HG02943 (cell line): ENCODE measurements at regions not wholly inside any gene's neighbourhood (a gene's known extent, or its start where the extent isn't known, plus 50 kb on each side); places are given as distances from the start of the nearest gene placed in this dataset.

Experiments used
- ATAC-seq: cut with Tn5 transposase; IDR thresholded peaks from one replicate; pipeline ENCODE4 v1.9.1; 2021; ENCODE audit warnings: mild to moderate bottlenecking, low read depth, moderate library complexity; ENCODE audit not compliant: unreplicated experiment

- no peak for ATAC-seq
Measured at GRCh38 chr4:14267373-14268060, 640.0 kb upstream of the BOD1L1 start.

- no peak for ATAC-seq
Measured at GRCh38 chr4:14269824-14270223, 642.3 kb upstream of the BOD1L1 start.

- ATAC-seq: no peak
Measured at GRCh38 chr4:14272206-14272605, 644.7 kb upstream of the BOD1L1 start.

GRCh38 chr4:14277505-14277904, 650.0 kb upstream of the BOD1L1 start:
- ATAC-seq: no peak

- no peak for ATAC-seq
Measured at GRCh38 chr4:14280567-14280966, 653.0 kb upstream of the BOD1L1 start.

- no peak for ATAC-seq
Measured at GRCh38 chr4:14284578-14284977, 657.1 kb upstream of the BOD1L1 start.

GRCh38 chr4:14289708-14290107, 662.2 kb upstream of the BOD1L1 start:
- no peak for ATAC-seq

- no peak for ATAC-seq
Measured at GRCh38 chr4:14293582-14293981, 666.1 kb upstream of the BOD1L1 start.

GRCh38 chr4:14294611-14295010, 667.1 kb upstream of the BOD1L1 start:
- ATAC-seq: no peak

GRCh38 chr4:14299166-14299565, 671.6 kb upstream of the BOD1L1 start:
- no peak for ATAC-seq

GRCh38 chr4:14302021-14302420, 674.5 kb upstream of the BOD1L1 start:
- ATAC-seq: no peak

GRCh38 chr4:14303856-14304255, 676.3 kb upstream of the BOD1L1 start:
- no peak for ATAC-seq

- ATAC-seq: no peak
Measured at GRCh38 chr4:14308229-14308651, 680.7 kb upstream of the BOD1L1 start.

- no peak for ATAC-seq
Measured at GRCh38 chr4:14309431-14309830, 681.9 kb upstream of the BOD1L1 start.

GRCh38 chr4:14313757-14314156, 686.2 kb upstream of the BOD1L1 start:
- ATAC-seq: no peak

GRCh38 chr4:14315129-14315528, 687.2 kb upstream of the CPEB2 start:
- no peak for ATAC-seq

- ATAC-seq: no peak
Measured at GRCh38 chr4:14317351-14317750, 684.9 kb upstream of the CPEB2 start.

GRCh38 chr4:14318671-14319070, 683.6 kb upstream of the CPEB2 start:
- ATAC-seq: no peak

- no peak for ATAC-seq
Measured at GRCh38 chr4:14321723-14322122, 680.6 kb upstream of the CPEB2 start.

GRCh38 chr4:14323191-14323590, 679.1 kb upstream of the CPEB2 start:
- no peak for ATAC-seq

GRCh38 chr4:14329228-14329627, 673.1 kb upstream of the CPEB2 start:
- no peak for ATAC-seq

- ATAC-seq: no peak
Measured at GRCh38 chr4:14333616-14334015, 668.7 kb upstream of the CPEB2 start.

GRCh38 chr4:14334166-14334565, 668.1 kb upstream of the CPEB2 start:
- ATAC-seq: no peak
